GM21825 (cell line): ENCODE measurements at regions not wholly inside any gene's neighbourhood (a gene's known extent, or its start where the extent isn't known, plus 50 kb on each side); places are given as distances from the start of the nearest gene placed in this dataset.
"Not testable (repeated sequence)": the region's sequence is repeated elsewhere in the genome, so short reads cannot be mapped to it uniquely, and the experiment has no call there.

Experiments
- ATAC-seq: cut with Tn5 transposase; IDR thresholded peaks from one replicate; pipeline ENCODE4 v1.9.1; 2021; ENCODE audit warnings: mild to moderate bottlenecking, moderate library complexity; ENCODE audit not compliant: unreplicated experiment

DNA sequence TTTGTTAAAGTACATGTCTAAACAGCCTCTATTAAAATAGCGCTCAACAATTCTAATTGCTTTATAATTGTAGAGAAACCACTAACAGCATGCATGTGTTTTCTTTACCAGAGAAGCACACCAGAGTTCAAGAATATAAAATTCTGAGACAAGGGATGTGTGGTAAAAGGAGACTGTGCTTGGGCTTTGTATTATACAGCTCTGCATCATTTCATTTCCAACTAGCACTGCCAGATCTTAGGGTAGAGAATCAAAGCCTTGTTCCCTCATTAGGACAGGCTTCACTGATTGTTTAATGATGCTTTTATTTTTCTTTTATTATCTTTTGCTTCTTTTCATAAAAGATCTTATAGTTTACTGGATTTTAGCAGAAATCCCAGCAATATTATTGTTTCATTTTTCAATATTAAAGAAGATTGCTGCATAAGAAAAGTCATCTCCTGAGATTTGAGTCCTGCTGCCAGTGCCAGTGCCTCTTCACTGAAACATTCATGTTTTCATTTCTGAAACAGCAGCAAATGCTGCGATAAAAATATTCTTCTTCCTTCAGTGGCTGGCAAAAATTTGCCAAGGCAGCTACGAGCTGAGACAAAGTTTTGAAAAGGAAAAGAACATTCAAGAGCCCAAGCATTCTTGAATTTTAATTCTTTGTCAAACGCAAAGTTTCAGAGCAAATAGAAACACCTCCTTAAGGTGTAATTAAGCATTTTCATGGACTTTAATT is 491.0 kb upstream of the PIK3R1 start:
- ATAC-seq = no peak

GRCh38 chr5:67723873-67724272 is 491.7 kb upstream of the PIK3R1 start:
- no peak for ATAC-seq

- not testable (repeated sequence) for ATAC-seq
These were observed 493.0 kb upstream of the PIK3R1 start for GRCh38 chr5:67722582-67722981.

DNA sequence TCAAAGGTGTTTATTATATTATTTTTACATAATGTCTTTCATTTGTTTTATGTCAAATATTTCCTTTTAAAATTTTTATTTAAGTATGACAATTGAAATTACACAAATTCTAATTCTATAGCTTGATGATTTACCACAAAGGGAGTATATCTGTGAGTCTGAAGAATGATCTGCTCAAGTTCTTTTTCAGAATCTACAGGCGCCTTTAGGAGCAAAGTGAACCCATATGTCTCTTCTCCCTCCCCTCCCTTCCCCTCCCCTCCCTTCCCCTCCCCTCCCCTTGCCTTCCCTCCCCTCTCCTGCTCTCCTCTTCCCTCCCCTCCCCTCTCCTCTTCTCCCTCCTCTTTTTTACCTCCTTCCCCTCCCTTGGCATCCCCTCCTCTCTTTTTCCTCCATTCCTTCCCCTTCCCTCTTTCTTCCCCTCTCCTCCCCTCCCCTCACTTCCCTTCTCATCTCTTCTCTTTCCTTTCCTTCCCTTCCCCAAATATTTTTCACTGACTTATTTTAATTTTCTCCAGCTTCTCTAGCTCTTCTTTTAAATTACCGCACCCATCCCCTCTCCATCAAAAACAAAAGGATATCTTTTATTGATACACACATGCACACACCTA is 495.3 kb upstream of the PIK3R1 start:
- ATAC-seq = no peak

- no peak for ATAC-seq
These were observed 505.4 kb upstream of the CD180 start for GRCh38 chr5:67702008-67702407.

DNA sequence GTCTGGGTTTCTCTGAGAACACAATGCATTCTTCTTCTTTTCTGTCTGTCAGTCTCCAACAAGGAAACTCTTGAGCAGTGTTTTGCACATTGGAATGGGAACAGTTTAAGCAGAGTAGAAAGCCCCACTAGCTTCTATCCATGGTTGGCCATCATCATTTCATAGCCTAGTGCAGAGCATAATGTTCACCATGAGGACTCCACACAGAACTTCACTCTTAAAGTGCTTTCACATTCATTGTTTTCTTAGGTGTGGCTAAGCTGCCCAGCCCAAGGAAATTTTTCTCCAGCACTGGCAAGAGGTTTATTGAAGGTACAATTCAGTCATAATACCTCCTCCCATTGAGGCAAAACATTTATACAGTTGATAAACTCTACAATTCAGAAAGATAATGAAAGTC is 503.0 kb upstream of the CD180 start:
- no peak for ATAC-seq

DNA sequence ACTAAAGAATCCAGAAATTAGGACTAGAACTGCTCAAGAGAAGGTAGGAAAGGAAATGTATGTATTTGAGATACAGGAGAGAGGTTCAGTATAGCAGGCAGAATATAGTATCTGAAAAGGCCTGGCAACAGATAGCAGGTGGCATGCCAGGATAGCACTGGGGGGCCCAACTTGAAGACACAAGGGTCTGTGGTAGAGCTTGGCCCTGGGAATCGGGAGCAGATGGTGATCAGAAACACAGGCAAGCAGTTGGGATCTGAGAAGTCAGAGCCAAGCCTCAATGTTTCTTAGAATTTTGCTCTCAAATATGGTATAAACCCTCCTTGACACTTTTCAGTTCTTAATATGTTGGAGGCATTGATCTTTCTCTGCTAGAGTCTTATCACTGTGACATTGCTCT is 499.8 kb upstream of the CD180 start:
- ATAC-seq = no peak

GRCh38 chr5:67695369-67695768 is 498.8 kb upstream of the CD180 start:
- ATAC-seq = no peak

- no peak for ATAC-seq
These were observed 498.2 kb upstream of the CD180 start for GRCh38 chr5:67694810-67695191.

- no peak for ATAC-seq
These were observed 497.6 kb upstream of the CD180 start for GRCh38 chr5:67693956-67694809.

DNA sequence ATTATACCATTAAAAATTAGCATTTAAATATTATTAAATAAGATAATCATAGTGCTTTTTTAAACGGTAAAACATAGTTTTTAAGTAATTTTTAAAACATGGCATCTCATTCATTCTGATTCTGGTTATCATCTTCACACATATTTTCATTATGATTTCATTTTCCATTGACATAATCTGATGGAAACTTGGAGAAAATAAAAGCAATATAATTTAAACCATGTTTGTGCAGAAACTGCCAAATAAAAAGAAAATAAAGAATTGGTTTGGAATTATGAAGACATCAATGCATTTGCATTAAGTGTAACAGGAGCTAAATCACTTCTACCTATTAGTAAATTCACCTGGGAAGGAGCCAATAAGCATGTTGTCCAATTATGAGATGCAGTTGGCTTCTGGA is 490.1 kb upstream of the CD180 start:
- no peak for ATAC-seq

GRCh38 chr5:67681703-67682102 is 485.1 kb upstream of the CD180 start:
- no peak for ATAC-seq

DNA sequence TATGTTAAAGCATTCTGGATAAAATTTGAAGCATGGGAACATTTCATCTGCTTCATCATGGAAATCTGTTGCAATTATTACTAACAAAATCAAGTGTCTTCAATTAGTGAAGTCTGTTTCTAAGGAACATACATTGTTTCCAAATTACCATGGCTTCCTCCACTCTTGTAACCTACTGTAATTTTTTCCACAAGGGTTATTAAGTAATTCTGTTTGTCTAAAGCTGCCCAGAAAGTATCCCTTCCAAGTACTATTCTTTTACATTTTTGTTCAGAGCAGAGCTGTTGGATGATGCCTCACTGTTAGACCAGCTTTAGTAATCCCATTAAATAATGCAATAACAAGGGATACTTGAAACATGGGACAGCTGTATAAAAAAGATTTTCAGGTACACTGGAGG is 483.5 kb upstream of the CD180 start:
- ATAC-seq = no peak

DNA sequence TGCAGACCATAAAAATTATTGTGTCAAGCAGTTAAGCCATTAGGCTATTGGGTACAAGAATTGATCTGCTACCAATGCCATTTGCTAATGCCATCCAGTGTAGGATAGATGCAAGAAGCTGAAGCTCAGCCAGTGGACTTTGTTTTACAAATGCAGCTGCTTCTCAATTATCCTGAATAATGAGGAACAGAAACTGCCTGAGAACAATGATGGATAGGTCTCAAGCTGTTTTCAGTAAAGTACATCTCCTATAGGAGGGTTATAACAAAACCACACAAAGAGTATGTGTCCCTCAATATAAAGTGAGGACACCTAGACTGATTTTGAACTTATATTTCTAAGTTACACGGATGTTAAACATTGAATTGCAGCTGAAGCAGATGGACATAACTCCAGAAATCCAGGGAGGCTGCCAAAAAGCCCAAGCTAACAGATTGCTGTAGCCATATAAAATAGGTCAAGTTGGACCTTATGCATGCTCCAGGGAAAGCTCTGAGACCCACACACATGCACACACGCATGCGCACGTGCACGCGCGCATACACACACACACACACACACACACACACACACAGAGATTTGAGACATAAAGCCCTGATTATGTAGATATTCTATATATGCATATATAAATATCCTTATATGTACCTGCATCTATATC is 482.7 kb upstream of the CD180 start:
- no peak for ATAC-seq

DNA sequence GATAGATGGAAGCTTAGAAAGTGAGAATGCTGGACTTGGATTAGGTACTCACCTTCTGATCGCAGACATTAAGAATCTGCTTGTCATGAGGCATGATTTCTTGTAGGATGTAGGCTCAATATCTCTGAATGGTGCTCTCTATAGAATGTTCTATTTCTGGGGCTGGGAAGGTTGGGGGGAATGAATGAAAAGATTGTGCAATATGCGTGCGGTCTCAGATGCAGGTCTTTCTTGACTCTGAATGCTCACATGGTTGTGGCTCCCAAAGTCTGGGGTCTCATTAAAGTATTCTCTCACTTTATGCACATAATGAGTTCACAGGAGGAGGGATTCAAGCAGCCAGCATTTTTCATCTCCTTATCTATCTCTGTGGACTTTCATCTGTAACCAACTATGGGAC is 482.0 kb upstream of the CD180 start:
- no peak for ATAC-seq

DNA sequence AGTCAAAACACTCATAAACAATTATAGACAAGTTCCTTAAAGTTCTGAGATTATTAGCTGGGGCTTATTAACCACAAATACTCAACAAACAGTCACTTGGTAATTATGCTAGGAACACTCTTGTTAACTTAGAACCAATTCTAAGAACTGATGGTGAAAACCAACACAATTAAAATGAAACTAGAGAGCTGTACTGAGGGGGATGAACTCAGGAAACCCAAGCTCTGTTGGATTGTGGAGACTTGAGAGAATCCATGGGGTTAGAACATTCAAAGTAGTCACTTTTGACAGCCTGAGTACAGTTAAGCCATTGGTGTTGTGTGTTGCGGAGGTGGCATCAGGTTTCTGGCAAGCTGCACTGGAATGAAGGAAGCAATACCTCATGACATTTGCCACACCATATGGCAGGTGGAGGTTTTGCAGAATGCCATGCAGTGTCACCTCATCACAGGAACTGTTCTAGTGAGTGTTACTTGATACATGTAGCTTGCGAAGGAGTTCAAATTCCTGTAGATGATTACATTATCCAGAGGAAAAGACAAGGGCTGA is 480.9 kb upstream of the CD180 start:
- ATAC-seq = no peak

- ATAC-seq = no peak
These were observed 480.3 kb upstream of the CD180 start for GRCh38 chr5:67676863-67677262.

GRCh38 chr5:67674159-67674655 is 477.6 kb upstream of the CD180 start:
- ATAC-seq = no peak

DNA sequence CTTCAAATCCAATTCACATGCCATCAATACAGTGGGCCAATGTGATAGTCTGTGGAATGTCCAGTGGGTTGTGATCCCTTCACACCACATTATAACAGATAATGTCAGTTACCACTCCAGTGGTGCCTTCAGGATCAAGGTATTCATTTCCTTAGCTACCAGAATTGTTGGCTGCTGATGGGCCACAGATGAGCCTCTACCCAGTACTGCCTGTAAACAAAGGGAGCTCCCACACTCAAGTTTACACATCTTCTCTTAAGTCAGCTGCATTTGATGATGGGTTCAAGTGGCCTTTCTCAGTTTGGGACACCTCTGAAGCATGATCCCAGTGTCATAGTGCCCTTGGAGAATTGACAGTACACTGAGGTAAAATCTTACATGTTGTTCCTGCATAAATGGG is 477.0 kb upstream of the CD180 start:
- ATAC-seq = no peak

- no peak for ATAC-seq
These were observed 476.6 kb upstream of the CD180 start for GRCh38 chr5:67673180-67673579.

GRCh38 chr5:67672636-67673035 is 476.0 kb upstream of the CD180 start:
- ATAC-seq = no peak
